NCI-H345 (cell line): ENCODE measurements at regions not wholly inside any gene's neighbourhood (a gene's known extent, or its start where the extent isn't known, plus 50 kb on each side); places are given as distances from the start of the nearest gene placed in this dataset.

Experiments
- DNase-seq: peaks from one replicate; lab custom pipeline; 2025; lab: John Stamatoyannopoulos, UW

- peak; percentile 14 for DNase-seq
Measured at GRCh38 chr2:20523073-20523798, 76.4 kb downstream of the RHOB start.

GRCh38 chr2:20523799-20524187, 76.9 kb downstream of the RHOB start:
- DNase-seq: no peak

GRCh38 chr2:20524412-20525040, 77.7 kb downstream of the RHOB start:
- DNase-seq: no peak

- DNase-seq: peak; percentile 50
Measured at GRCh38 chr2:20525041-20526035, 78.5 kb downstream of the RHOB start.

- DNase-seq: no peak
Measured at GRCh38 chr2:20526160-20526559, 79.3 kb downstream of the RHOB start.

- DNase-seq: peak; percentile 85
Measured at GRCh38 chr2:20526708-20527107, 79.8 kb downstream of the RHOB start.

- DNase-seq: no peak
Measured at GRCh38 chr2:20528713-20529112, 81.8 kb downstream of the RHOB start.

- DNase-seq: no peak
Measured at GRCh38 chr2:20530520-20530919, 83.6 kb downstream of the RHOB start.

GRCh38 chr2:20531633-20532262, 84.9 kb downstream of the RHOB start:
- DNase-seq: no peak

- DNase-seq: no peak
Measured at GRCh38 chr2:20532634-20533437, 86.0 kb downstream of the RHOB start.

GRCh38 chr2:20533993-20534622, 87.2 kb downstream of the RHOB start:
- DNase-seq: peak; percentile 9

- no peak for DNase-seq
Measured at GRCh38 chr2:20534913-20535801, 88.3 kb downstream of the RHOB start.

GRCh38 chr2:20536619-20537422, 89.9 kb downstream of the RHOB start:
- DNase-seq: no peak

- DNase-seq: no peak
Measured at GRCh38 chr2:20537423-20538307, 90.8 kb downstream of the RHOB start.

GRCh38 chr2:20538308-20539132, 91.6 kb downstream of the RHOB start:
- peak; percentile 28 for DNase-seq

- no peak for DNase-seq
Measured at GRCh38 chr2:20539133-20539719, 92.4 kb downstream of the RHOB start.
